ENCODE measurements at regions not wholly inside any gene's neighbourhood (a gene's known extent, or its start where the extent isn't known, plus 50 kb on each side); places are given as distances from the start of the nearest gene placed in this dataset.

DNA sequence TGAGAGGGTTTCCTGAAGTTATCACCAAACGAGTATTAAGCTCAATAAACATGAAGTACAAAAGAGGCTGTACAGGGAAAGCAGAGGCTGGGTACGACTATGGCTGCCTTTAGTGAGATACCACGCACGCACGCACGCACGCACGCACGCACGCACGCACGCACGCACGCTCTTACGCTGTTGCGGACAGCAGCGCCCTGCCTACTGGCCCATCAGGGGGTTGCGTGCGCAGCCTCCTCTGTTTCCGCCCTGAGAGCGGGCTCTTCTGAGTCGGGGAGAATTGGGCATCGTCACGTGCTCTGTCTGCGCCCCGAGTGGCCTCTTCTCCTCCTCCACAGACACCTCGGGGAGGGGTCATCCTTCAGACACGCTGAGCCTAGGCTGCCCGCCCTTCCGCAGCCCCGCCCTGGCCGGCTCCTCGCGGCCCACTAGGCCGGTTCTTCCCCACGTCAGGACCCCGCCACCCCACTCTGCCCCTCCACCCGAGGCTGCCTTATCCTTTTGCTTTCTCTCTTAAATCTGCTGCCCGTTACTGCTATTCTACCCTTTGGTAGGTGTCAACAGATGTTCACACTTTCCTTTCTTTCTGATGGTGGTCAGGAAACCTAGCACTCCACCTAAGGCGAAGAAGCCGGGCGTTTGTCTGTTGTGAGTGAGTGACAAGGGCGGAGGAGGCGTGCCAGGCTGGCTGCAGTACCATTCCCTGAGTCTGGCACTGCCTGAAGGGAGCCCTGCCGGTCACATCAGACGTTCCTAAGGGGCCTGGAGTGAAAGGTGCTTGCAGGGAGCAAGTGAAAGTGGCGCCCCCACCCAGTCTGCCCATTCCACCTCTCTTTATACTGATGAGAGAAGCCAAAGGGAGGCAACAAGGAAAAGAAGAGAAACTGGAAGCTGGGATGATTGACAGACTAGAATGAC, 300.4 kb upstream of the B3GAT1 start:
- TF ChIP-seq, protein P1, sequence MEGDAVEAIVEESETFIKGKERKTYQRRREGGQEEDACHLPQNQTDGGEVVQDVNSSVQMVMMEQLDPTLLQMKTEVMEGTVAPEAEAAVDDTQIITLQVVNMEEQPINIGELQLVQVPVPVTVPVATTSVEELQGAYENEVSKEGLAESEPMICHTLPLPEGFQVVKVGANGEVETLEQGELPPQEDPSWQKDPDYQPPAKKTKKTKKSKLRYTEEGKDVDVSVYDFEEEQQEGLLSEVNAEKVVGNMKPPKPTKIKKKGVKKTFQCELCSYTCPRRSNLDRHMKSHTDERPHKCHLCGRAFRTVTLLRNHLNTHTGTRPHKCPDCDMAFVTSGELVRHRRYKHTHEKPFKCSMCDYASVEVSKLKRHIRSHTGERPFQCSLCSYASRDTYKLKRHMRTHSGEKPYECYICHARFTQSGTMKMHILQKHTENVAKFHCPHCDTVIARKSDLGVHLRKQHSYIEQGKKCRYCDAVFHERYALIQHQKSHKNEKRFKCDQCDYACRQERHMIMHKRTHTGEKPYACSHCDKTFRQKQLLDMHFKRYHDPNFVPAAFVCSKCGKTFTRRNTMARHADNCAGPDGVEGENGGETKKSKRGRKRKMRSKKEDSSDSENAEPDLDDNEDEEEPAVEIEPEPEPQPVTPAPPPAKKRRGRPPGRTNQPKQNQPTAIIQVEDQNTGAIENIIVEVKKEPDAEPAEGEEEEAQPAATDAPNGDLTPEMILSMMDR (IDR thresholded peaks at IDR 0.05) = no peak
- TF ChIP-seq EP300 (IDR thresholded peaks at IDR 0.05) (no peak), POLR2AphosphoS5 (IDR thresholded peaks at IDR 0.05) (no peak), POLR2A (IDR thresholded peaks at IDR 0.05) (no peak)

Data from sigmoid colon (tissue), 4 donors.